ENCODE measurements at regions not wholly inside any gene's neighbourhood (a gene's known extent, or its start where the extent isn't known, plus 50 kb on each side); places are given as distances from the start of the nearest gene placed in this dataset.
"Not testable (repeated sequence)": the region's sequence is repeated elsewhere in the genome, so short reads cannot be mapped to it uniquely, and the experiment has no call there.

GRCh38 chr2:107569496-107569895 is 257.2 kb upstream of the RGPD4 start:
- DNase-seq (ENCODE audit: low read depth), result no peak

DNA sequence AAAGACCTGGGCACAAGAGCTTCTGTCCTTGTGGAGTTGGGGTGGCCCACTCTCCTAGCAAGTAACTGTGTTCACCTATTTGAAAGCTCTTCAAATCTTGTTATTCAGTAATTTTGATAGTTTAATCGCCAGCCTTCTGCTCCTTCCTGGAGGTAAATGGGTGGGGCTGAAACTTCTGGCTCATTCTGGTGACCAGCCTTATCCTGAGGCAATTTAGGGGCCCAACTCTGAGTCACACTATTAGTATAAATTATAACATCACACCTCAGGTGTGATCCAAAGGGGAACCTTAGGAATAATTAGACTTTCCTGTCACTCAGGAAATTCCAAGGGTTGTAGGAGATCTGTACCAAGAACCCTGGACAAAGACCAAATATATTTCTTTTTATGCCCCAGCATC is 255.8 kb upstream of the RGPD4 start:
- DNase-seq (ENCODE audit: low read depth), result no peak

- not testable (repeated sequence) for DNase-seq (ENCODE audit: low read depth)
These were observed 253.8 kb upstream of the RGPD4 start for GRCh38 chr2:107572890-107573289.

DNA sequence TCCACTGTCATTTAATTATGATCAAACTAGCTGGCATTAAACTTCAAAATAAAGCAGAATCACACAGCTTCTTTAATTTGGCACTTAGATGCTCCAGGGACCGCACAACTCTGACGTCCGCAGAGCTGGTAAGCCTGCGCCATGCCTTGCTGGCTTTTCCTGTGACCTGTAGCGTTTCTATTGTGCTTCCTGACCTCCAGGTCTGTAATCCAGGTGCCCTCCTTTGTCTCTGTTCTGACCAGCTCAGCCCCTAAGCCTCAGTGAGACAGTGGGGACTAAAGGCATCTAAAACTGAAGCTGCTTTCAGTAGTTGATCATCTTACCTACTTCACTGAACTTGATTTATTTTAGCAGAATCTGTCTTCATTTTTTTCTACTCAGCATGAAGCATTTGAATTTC is 249.7 kb upstream of the RGPD4 start:
- DNase-seq (ENCODE audit: low read depth), result no peak

DNA sequence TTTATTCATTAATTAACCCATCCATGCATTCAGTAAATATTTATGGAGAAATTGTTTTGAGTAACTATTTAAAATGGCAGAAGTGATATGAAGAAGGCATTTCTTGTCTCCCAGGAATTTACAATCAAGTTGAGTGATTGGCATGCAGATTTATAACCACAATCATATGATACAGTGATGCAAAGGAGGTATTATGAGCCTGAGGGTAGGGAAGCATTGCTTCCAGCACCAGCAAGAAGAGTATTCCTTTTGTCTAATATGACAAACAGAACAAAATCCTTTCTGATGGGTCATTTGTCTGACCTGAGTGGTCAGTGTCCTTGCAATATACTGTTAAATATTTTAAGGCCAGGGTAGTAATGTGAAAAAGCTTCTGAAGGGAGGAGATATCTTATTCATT is 244.2 kb upstream of the RGPD4 start:
- DNase-seq (ENCODE audit: low read depth), result no peak

DNA sequence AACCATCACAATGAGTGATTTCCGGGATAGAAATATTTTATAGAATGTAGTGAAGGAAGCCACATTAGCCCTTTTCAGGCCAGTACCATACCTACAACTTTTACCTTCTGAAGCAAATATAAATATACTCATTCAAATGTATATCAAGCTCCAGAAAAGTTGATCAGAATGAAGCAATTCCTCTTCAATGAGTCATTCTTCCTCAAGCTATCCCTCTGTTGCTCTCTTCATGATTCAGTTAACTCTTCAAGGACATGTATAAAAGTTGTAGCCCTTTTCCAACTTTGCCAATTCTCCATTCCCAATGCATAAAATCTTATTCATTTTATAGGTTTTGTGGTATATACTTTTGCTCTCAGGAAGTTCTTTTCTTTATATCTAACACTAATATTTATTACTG is 242.1 kb upstream of the RGPD4 start:
- no peak for DNase-seq (ENCODE audit: low read depth)

GRCh38 chr2:107585851-107586250 is 240.8 kb upstream of the RGPD4 start:
- DNase-seq (ENCODE audit: low read depth), result no peak

GRCh38 chr2:107588181-107588580 is 238.5 kb upstream of the RGPD4 start:
- DNase-seq (ENCODE audit: low read depth), result no peak

DNA sequence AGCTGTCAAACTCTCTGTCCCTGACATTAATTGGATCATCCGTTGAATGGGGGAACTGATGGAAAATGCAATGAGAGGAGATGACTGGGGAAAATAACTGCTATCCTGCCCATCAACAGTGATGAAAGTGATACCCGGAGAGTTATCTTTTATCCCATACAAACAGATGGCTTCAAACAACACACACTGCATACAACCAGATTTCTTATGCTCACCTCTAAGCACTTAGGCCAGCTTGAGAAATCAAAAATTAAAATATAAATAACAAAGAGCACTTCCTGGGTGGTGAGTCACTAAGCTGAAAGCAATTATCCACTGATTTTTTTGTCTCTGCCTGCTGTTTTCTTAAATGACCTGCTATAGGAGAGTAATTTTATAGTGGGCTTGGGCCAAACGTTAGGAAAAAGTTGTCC is 237.6 kb upstream of the RGPD4 start:
- DNase-seq (ENCODE audit: low read depth), result no peak

DNA sequence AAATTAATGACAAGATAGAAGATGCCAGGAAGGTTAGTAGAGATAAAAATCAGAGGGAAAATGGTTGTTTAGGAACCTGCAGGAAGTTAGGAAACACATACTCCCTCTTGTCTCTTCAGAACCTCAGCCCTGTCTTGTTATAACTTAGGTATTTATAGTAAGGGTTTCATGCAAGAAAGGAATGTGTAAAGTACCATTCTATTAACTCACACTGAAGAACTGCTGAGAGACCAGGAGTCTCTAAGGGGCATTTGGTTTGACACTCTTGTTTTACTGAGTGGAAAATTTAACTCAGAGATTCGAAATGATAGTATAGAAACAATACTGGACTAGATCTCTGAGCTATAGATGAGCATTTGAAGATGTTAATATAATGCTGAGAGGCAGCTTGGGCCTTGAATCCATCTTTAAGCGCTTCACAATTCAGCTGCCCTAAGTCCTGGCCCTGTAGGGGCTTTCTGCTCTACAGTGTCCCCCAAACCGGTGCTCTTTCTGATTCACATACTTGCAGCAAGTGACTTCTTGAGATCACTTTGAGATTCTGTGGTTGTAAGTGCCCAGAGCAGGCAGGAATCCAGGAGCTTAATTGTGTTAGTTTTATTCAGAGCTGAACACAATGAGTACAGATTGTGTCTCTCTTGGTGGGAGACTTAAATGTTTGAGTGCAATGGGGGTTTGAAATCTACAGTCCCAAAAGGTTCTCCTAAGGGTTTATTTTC is 235.0 kb upstream of the RGPD4 start:
- DNase-seq (ENCODE audit: low read depth), result no peak

DNA sequence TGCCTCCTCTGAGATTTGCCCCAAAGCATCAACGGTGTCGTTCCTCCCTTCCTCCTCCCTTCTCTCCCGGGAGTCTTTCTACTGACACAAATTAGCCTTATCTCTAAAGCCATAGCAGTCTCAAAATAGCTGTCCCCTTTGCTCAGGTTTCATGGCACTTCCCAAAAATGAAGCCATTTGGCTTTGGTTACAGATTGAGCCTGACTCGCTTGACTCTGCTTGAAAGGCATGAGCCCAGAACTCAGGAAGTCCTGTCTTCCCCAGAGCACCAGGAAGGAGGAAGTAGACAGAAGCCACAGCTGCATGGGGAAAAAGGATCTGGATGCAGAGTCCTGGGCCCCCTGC is 234.4 kb upstream of the RGPD4 start:
- no peak for DNase-seq (ENCODE audit: low read depth)

GRCh38 chr2:107595285-107595684 is 231.4 kb upstream of the RGPD4 start:
- DNase-seq (ENCODE audit: low read depth), result no peak

GRCh38 chr2:107595749-107596148 is 230.9 kb upstream of the RGPD4 start:
- DNase-seq (ENCODE audit: low read depth), result peak; percentile 50

DNA sequence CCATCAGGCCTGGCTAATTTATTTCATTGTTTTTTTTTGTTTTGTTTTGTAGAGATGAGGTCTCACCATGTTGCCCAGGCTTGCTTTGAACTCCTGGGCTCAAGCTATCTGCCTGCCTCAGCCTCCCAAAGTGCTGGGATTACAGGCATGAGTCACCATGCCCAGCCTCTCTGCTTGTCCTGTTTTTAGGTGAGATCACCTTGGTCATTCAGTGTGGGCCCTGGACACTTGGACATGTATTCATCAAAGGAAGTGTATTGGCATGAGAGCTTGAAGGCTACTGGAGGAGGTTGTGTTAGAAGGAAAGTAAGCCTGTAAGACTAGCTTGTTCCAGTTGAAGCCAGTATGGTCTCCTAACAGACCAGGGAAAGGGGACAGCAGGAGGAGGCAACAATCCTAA is 229.2 kb upstream of the RGPD4 start:
- DNase-seq (ENCODE audit: low read depth), result no peak

DNA sequence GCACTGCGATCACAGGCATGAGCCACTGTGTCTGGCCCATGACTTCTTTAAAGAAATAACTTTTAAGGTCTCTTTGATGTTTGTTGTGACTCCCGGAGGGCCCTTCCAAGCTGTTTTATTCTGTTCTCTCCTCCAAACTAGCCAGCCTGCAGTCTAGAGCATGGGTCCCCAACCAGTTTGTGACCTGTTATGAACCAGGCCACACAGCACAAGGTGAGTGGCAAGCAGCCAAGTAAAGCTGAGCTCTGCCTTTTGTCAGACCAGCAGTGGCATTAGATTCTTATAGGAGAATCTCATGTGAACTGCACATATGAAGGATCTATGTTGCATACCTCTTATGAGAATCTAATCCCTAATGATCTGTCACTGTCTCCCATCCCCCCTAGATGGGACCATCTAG is 223.9 kb upstream of the RGPD4 start:
- no peak for DNase-seq (ENCODE audit: low read depth)

DNA sequence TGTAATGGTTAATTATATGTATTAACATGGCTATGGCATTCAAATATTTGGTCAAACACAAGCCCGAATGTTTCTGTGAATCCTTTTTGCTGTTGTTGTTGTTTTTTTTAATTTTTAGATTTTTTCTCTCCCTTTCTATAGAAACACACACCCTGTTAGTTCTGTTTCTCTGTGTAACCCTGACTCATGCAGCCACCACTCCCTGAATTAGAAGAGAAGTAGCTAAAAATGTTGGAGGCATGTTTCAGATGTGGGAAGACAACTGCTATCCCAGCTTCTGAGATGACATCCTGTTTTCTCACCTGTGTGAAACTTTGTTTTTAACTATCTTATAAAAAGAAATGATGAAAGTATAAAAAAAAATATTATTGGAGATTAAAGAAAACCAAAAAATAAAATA is 219.6 kb upstream of the RGPD4 start:
- DNase-seq (ENCODE audit: low read depth), result no peak

GRCh38 chr2:107607473-107607872 is 219.2 kb upstream of the RGPD4 start:
- DNase-seq (ENCODE audit: low read depth), result no peak

GRCh38 chr2:107615039-107615438 is 211.7 kb upstream of the RGPD4 start:
- no peak for DNase-seq (ENCODE audit: low read depth)

GRCh38 chr2:107618769-107619168 is 207.9 kb upstream of the RGPD4 start:
- no peak for DNase-seq (ENCODE audit: low read depth)

DNA sequence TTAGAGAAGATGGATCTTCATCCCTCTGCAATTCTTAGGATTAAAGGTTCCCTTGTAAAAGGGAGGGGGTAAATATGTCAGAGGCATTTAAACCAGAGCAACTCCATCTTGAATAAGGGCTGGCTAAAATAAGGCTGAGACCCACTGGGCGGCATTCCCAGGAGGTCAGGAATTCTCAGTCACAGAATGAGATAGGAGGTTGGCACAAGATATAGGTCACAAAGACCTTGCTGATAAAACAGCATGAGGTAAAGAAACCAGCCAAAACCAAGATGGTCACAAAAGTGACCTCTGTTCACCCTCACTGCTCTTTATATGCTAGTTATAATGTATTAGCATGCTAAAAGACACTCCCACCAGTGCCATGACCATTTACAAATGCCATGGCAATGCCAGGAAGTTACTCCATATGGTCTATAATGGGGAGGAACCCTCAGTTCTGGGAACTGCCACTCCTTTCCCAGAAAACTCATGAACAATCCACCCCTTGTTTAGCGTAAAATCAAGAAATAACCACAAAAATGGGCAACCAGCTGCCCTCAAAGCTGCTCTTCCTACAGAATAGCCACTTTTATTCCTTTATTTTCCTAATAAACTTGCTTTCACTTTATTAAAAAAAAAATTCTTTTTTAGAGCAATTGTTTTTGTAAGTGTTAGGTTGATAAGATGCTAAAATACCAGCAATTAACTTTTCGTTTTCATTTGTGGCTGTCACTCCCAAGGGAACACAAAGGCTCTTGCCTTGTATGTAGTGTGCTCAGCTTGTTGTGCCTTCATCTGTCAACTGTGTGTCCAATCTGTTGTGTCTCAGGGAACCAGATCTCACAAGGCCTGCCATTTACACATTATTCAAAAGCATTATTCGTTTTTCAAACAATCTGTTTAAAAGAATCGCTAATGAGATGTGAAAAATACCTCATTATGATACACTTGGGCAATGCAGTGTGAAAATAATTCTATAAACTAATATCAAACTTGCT is 205.2 kb upstream of the RGPD4 start:
- DNase-seq (ENCODE audit: low read depth), result no peak

DNA sequence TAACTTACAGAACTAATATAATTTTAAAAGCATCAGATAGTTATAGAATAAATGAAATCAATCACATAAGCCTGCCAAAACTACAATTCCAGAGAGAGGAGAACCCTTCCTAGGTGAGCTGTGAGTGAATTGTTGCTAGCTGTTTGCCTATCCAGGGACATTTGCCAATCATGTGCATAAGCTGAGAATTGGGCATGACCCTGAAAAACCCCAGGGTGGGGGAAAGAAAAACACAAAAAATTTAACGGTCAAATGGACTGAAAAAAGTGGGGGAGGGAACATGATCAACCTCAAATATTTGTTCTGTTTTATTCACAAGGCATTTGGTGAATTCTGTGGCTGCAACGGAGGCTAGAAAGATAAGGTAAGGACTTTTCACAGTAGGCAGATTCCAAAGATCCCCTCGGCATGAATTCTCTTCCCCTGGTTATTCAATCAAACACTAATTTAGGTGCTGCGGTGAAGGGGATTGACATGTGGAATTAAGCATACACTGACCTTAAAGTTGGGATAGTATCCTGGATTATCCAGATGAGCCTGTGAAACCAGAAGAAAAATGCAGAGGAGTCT is 203.9 kb upstream of the RGPD4 start:
- DNase-seq (ENCODE audit: low read depth), result no peak

DNA sequence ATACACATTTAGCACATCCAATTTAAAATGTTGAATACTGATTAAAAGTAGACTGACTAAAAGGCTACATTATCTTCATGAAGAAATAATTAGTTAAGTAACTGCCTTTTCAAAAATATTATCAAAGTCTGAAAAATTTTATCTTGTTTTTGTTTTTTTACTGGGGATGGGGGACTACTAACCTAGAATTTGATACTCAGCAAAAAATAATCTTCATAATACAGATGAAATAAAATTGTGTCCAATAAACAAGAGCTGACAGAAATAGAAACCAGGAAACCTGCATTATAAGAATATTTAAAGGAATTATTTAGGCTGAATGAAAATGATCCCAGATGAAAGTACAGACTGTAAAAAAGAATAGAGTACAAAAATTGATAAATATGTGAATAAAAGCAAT is 200.7 kb upstream of the RGPD4 start:
- DNase-seq (ENCODE audit: low read depth), result no peak

- no peak for DNase-seq (ENCODE audit: low read depth)
These were observed 199.5 kb upstream of the RGPD4 start for GRCh38 chr2:107627164-107627563.

All from HS-5 (cell line).